ENCODE measurements at regions not wholly inside any gene's neighbourhood (a gene's known extent, or its start where the extent isn't known, plus 50 kb on each side); places are given as distances from the start of the nearest gene placed in this dataset.

GRCh38 chr2:220887876-220888275 is 684.2 kb downstream of the EPHA4 start:
- no peak for TF ChIP-seq MYC (CRISPR knock-in tag; IDR thresholded peaks at IDR 0.05; ENCODE audit: borderline replicate concordance)
- no peak for TF ChIP-seq ZNF274 (CRISPR knock-in tag; IDR thresholded peaks at IDR 0.05)
- no peak for TF ChIP-seq ZNF407 (CRISPR knock-in tag; IDR thresholded peaks at IDR 0.05; ENCODE audit: not compliant biosample characterization)
- TF ChIP-seq SRF (IDR thresholded peaks at IDR 0.05; ENCODE audit: low read depth, low read length): no peak
- no peak for TF ChIP-seq ZBTB34 (CRISPR knock-in tag; IDR thresholded peaks at IDR 0.05)
- no peak for TF ChIP-seq POLR2A (IDR thresholded peaks at IDR 0.05; ENCODE audit: insufficient read depth in 1 of 2, low read depth in 2 of 2, low read length in 2 of 2)
- no peak for TF ChIP-seq IKZF1 (IDR thresholded peaks at IDR 0.05)
- TF ChIP-seq KDM6A (CRISPR knock-in tag; IDR thresholded peaks at IDR 0.05; ENCODE audit: low read depth): no peak
- TF ChIP-seq THRA (CRISPR knock-in tag; IDR thresholded peaks at IDR 0.05; ENCODE audit: borderline replicate concordance): no peak
